ENCODE measurements at regions not wholly inside any gene's neighbourhood (a gene's known extent, or its start where the extent isn't known, plus 50 kb on each side); places are given as distances from the start of the nearest gene placed in this dataset.
"Not testable (repeated sequence)": the region's sequence is repeated elsewhere in the genome, so short reads cannot be mapped to it uniquely, and the experiment has no call there.

GRCh38 chr12:114528766-114529165 lies 122.8 kb upstream of the TBX5 start:
- H2BK20ac ChIP-seq (ENCODE audit: low read depth, low read length, poor library complexity, severe bottlenecking) = no peak overlapping the region
- no peak overlapping the region for H3K27ac ChIP-seq (ENCODE audit: insufficient read length, low read depth, low read length)
- H3K27me3 ChIP-seq (ENCODE audit: insufficient read depth, low read length) = no peaks in the 10 kb centered on the region
- H3K4me2 ChIP-seq (ENCODE audit: insufficient read depth, insufficient read length, low read length) = no peak overlapping the region
- H3K56ac ChIP-seq (ENCODE audit: insufficient read length, low read depth, low read length) = no peak overlapping the region
- no peaks in the 10 kb centered on the region for H3K36me3 Mint-ChIP-seq (ENCODE audit: insufficient read depth in 1 of 3, low read depth in 3 of 3)
- H3K4ac ChIP-seq (ENCODE audit: low read depth, low read length) = no peak overlapping the region
- H3K4me3 Mint-ChIP-seq = no peak overlapping the region
- H4K8ac ChIP-seq (replicated peaks; ENCODE audit: insufficient read length, low read depth, low read length) = no peak overlapping the region
- no peak overlapping the region for H2AFZ ChIP-seq (ENCODE audit: low read length)
- H2BK15ac ChIP-seq (ENCODE audit: low read depth, low read length) = no peak overlapping the region
- no peak overlapping the region for H4K5ac ChIP-seq (ENCODE audit: insufficient read length, low read depth, low read length)
- H2AK5ac ChIP-seq (ENCODE audit: insufficient read length, low read length) = no peak overlapping the region
- no peaks in the 10 kb centered on the region for H3K4me1 ChIP-seq (ENCODE audit: insufficient read depth, low read length)
- H3K9me3 Mint-ChIP-seq = no peaks in the 10 kb centered on the region; a peak in 2 of 5 replicates
- H3K23me2 ChIP-seq (ENCODE audit: insufficient read length, low read depth, low read length, poor library complexity, severe bottlenecking) = no peaks in the 10 kb centered on the region
- H4K91ac ChIP-seq (ENCODE audit: insufficient read length, low read depth, low read length) = no peak overlapping the region
- H3K79me2 ChIP-seq (ENCODE audit: insufficient read depth, low read length) = no peaks in the 10 kb centered on the region
- H4K20me1 ChIP-seq (ENCODE audit: control insufficient read depth, insufficient read depth, insufficient read length) = no peaks in the 10 kb centered on the region
- no peak overlapping the region for H3K18ac ChIP-seq (ENCODE audit: insufficient read length, low read depth, low read length)
- no peak overlapping the region for H3K9ac ChIP-seq (ENCODE audit: extremely low read depth, insufficient read length, low read length)
- no peak overlapping the region for H3T11ph ChIP-seq (ENCODE audit: low read length)
- no peak overlapping the region for H2BK5ac ChIP-seq (ENCODE audit: insufficient read length, low read length)
- no peak overlapping the region for H3K14ac ChIP-seq (ENCODE audit: insufficient read depth, low read length)
- no peaks in the 10 kb centered on the region for H3K4me1 Mint-ChIP-seq
- no peak overlapping the region for H2BK120ac ChIP-seq (ENCODE audit: low read depth, low read length, poor library complexity, severe bottlenecking)
- DNase-seq = no peak
- no peak overlapping the region; a peak in 1 of 7 replicates for H3K27ac Mint-ChIP-seq
- no peak overlapping the region for H2BK12ac ChIP-seq (ENCODE audit: insufficient read length, low read depth, low read length)
- no peaks in the 10 kb centered on the region for H3K79me1 ChIP-seq (ENCODE audit: insufficient read depth, low read depth, low read length, poor library complexity, severe bottlenecking)
- no peak overlapping the region for H3K23ac ChIP-seq (ENCODE audit: insufficient read length, low read depth, low read length)
- TF ChIP-seq CTCF (conservative IDR thresholded peaks at IDR 0.05) = no peak
- H3K27me3 Mint-ChIP-seq (ENCODE audit: low read depth) = peaks cover 18% of the 10 kb centered on the region
- no peaks in the 10 kb centered on the region for H3K9me3 ChIP-seq (ENCODE audit: control insufficient read depth, low read depth, low read length)
- no CpG with 5 or more reads among the region's 3 CpGs for WGBS (ENCODE audit: extremely low coverage, insufficient read length, low lambda C conversion rate)

GRCh38 chr12:114521160-114521559 lies 115.2 kb upstream of the TBX5 start:
- not testable (repeated sequence) for H2BK5ac ChIP-seq (ENCODE audit: insufficient read length, low read length); H3K4ac ChIP-seq (ENCODE audit: low read depth, low read length); H3K79me2 ChIP-seq (ENCODE audit: insufficient read depth, low read length); H3K4me2 ChIP-seq (ENCODE audit: insufficient read depth, insufficient read length, low read length); H2AFZ ChIP-seq (ENCODE audit: low read length); H3K9ac ChIP-seq (ENCODE audit: extremely low read depth, insufficient read length, low read length); H3K4me1 Mint-ChIP-seq; H2BK12ac ChIP-seq (ENCODE audit: insufficient read length, low read depth, low read length); H3K23ac ChIP-seq (ENCODE audit: insufficient read length, low read depth, low read length); H3K79me1 ChIP-seq (ENCODE audit: insufficient read depth, low read depth, low read length, poor library complexity, severe bottlenecking); H3K56ac ChIP-seq (ENCODE audit: insufficient read length, low read depth, low read length); DNase-seq; H3K36me3 Mint-ChIP-seq (ENCODE audit: insufficient read depth in 1 of 3, low read depth in 3 of 3); H4K20me1 ChIP-seq (ENCODE audit: control insufficient read depth, insufficient read depth, insufficient read length); H3K4me1 ChIP-seq (ENCODE audit: insufficient read depth, low read length); H4K91ac ChIP-seq (ENCODE audit: insufficient read length, low read depth, low read length); H2AK5ac ChIP-seq (ENCODE audit: insufficient read length, low read length); H3K27ac ChIP-seq (ENCODE audit: insufficient read length, low read depth, low read length); H3K23me2 ChIP-seq (ENCODE audit: insufficient read length, low read depth, low read length, poor library complexity, severe bottlenecking); H4K8ac ChIP-seq (replicated peaks; ENCODE audit: insufficient read length, low read depth, low read length); H2BK120ac ChIP-seq (ENCODE audit: low read depth, low read length, poor library complexity, severe bottlenecking); H3K27me3 ChIP-seq (ENCODE audit: insufficient read depth, low read length); H3K14ac ChIP-seq (ENCODE audit: insufficient read depth, low read length); H2BK20ac ChIP-seq (ENCODE audit: low read depth, low read length, poor library complexity, severe bottlenecking); H3K27ac Mint-ChIP-seq; H2BK15ac ChIP-seq (ENCODE audit: low read depth, low read length); H3K18ac ChIP-seq (ENCODE audit: insufficient read length, low read depth, low read length); H3K9me3 ChIP-seq (ENCODE audit: control insufficient read depth, low read depth, low read length); H3K4me3 Mint-ChIP-seq; H4K5ac ChIP-seq (ENCODE audit: insufficient read length, low read depth, low read length); H3T11ph ChIP-seq (ENCODE audit: low read length)
- Mint-ChIP-seq H3K27me3 (ENCODE audit: low read depth) (peaks cover 30% of the 10 kb centered on the region), H3K9me3 (peaks cover 15 to 18% of the 10 kb centered on the region in 2 experiments; a peak in 4 of 5 replicates)
- no CpG with 5 or more reads among the region's 2 CpGs for WGBS (ENCODE audit: extremely low coverage, insufficient read length, low lambda C conversion rate)

All from H9 (cell line).